ENCODE measurements at regions not wholly inside any gene's neighbourhood (a gene's known extent, or its start where the extent isn't known, plus 50 kb on each side); places are given as distances from the start of the nearest gene placed in this dataset.
"Not testable (repeated sequence)": the region's sequence is repeated elsewhere in the genome, so short reads cannot be mapped to it uniquely, and the experiment has no call there.

DNA sequence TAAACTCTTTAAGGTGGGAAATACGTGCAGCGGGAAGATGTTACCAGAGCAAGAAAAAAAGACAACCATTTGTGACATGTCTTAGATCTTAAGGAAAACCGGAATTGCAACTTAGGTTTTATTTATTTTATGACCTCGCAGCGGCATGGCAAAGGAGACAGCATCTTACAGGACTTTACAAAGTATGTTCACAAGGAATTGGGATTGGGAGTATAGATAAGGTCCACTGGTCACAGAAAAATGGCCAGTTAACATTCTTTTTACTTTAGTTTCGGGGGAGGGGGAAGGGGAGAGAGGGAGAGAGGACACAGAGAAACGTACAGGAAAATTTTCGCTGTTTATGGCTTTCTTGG lies 104.5 kb upstream of the DIAPH3 start:
- H3K4me1 ChIP-seq (ENCODE audit: insufficient read depth, low read length) = no peaks in the 10 kb centered on the region
- no peaks in the 10 kb centered on the region for H3K27me3 ChIP-seq (ENCODE audit: insufficient read depth, low read length)
- H3K4me3 ChIP-seq (ENCODE audit: low read length) = peak overlapping the region; percentile 45
- H3K9me3 ChIP-seq (ENCODE audit: low read depth, low read length) = no peaks in the 10 kb centered on the region

DNA sequence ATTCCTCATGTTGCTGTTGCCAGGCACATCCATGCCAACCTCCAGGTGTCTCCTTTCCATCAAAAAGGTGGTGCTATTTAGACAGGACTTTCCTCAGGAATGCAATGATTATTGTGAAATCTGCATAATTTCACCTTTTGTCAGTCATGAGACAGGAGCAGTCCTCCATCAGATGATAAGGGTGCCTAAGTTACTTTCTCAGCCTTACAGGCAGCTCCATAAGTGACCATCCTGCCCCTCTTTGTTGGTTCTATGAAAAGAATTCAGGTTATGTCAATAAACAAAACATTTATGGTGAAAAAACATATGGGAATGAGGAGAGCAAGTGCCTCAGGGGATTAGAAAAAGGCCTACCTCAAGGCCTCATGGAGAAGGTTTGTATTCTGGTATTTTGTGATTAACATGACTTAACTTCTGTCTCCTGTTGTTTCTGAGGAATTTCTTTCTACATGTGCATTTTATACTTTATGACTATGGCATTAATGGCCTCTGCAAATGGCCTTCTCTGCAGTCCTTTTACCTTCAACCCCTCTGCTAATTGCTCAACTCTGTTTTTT lies 110.3 kb upstream of the DIAPH3 start:
- no peaks in the 10 kb centered on the region for H3K9me3 ChIP-seq (ENCODE audit: low read depth, low read length)
- no peaks in the 10 kb centered on the region for H3K27me3 ChIP-seq (ENCODE audit: insufficient read depth, low read length)
- no peak overlapping the region for H3K4me3 ChIP-seq (ENCODE audit: low read length)
- H3K4me1 ChIP-seq (ENCODE audit: insufficient read depth, low read length) = no peaks in the 10 kb centered on the region

DNA sequence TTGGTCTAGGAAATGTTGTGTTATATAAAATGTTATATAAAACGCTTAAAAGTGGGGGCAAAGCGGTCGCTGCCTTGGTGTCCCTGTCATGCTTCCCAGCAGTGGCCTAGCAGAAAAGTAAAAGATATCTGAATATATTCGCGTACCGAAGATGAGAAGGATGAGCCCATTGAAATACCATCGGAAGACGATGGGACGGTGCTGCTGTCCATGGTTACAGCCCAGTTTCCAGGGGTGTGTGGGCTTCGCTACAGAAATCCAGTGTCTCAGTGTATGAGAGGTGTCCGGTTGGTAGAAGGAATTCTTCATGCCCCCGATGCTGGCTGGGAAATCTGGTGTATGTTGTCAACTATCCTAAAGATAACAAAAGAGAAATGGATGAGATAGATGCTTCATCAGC lies 110.9 kb upstream of the DIAPH3 start:
- Histone ChIP-seq H3K9me3 (ENCODE audit: low read depth, low read length) (no peaks in the 10 kb centered on the region), H3K27me3 (ENCODE audit: insufficient read depth, low read length) (no peaks in the 10 kb centered on the region), H3K4me3 (ENCODE audit: low read length) (no peak overlapping the region), H3K4me1 (ENCODE audit: insufficient read depth, low read length) (no peaks in the 10 kb centered on the region)

DNA sequence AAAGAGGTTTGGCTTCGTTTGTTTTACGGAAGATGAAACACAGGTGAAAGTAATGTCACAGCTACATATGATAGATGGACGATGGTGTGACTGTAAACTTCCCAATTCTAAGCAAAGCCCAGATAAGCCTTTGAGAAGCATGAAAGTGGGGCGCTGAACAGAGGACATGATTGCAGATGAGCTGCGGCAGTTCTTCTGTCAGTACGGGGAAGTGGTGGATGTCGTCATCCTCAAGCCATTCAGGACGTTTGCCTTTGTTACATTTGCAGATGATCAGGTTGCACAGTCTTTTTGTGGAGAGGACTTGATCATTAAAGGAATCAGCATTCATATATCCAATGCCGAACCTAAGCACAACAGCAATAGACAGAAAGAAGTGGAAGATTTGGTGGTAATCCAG lies 111.5 kb upstream of the DIAPH3 start:
- Histone ChIP-seq H3K9me3 (ENCODE audit: low read depth, low read length) (no peaks in the 10 kb centered on the region), H3K4me1 (ENCODE audit: insufficient read depth, low read length) (no peaks in the 10 kb centered on the region), H3K27me3 (ENCODE audit: insufficient read depth, low read length) (no peaks in the 10 kb centered on the region)

DNA sequence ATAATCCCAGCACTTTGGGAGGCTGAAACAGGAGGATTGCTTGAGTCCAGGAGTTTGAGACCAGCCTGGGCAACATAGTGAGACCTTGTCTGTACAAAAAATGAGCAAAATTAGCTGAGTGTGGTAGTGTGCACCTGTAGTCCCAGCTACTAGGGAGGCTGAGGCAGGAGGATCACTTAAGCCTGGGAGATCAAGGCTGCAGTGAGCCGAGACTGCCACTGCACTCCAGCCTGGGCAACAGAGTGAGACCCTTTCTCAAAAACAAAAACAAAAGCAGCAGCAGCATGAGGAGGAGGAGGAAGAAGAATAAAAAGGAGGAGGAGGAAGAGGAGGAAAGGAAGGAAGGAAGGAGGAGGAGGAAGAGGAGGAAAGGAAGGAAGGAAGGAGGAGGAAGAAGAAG lies 116.5 kb upstream of the TDRD3 start:
- not testable (repeated sequence) for H3K4me3 ChIP-seq (ENCODE audit: low read length); H3K27me3 ChIP-seq (ENCODE audit: insufficient read depth, low read length); H3K9me3 ChIP-seq (ENCODE audit: low read depth, low read length); H3K4me1 ChIP-seq (ENCODE audit: insufficient read depth, low read length)

More for the DNA sequence above, 111.5 kb upstream of the DIAPH3 start:
- H3K4me3 ChIP-seq (ENCODE audit: low read length) = no peak overlapping the region

DNA sequence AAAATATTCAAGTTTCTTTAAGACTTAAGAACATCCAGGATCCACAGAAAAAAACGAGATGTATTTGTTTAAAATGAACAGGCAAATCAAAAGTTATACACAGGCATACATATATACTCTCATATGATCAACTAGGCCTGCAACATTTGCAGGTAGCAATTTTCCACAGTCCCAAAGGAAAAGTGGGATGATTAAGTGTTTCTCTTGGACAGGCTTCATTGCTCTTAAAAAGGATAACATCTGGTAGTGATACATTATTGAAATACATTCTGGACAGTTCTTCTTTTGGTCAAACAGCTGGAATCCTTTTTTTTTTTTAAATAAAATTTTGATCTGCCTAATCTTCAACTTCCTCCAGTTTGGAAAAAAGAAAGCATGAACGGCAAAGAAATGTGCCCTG lies 114.8 kb upstream of the TDRD3 start:
- H3K4me1 ChIP-seq (ENCODE audit: insufficient read depth, low read length) = no peaks in the 10 kb centered on the region
- H3K9me3 ChIP-seq (ENCODE audit: low read depth, low read length) = no peaks in the 10 kb centered on the region
- no peak overlapping the region for H3K4me3 ChIP-seq (ENCODE audit: low read length)
- H3K27me3 ChIP-seq (ENCODE audit: insufficient read depth, low read length) = no peaks in the 10 kb centered on the region

DNA sequence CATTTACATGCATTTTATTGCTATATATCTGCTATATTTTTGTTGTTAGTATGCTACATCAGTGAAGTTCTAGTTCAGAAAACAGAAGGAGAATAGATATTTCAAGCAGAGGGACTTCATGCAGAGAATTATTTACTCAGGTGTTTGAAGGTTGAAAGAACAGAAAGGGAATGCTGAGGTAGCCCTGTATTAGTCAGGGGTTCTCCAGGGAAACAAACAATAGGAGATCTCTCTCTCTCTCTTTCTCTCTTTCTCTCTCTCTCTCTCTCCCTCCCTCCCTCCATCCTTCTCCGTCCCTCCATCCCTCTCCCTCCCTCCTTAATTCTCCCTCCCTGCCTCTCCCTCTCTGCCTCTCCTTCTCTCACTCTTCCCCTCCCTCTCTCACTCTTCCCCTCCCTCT lies 114.3 kb upstream of the TDRD3 start:
- H3K27me3 ChIP-seq (ENCODE audit: insufficient read depth, low read length) = no peaks in the 10 kb centered on the region
- H3K4me3 ChIP-seq (ENCODE audit: low read length) = no peak overlapping the region
- H3K4me1 ChIP-seq (ENCODE audit: insufficient read depth, low read length) = no peaks in the 10 kb centered on the region
- no peaks in the 10 kb centered on the region for H3K9me3 ChIP-seq (ENCODE audit: low read depth, low read length)

DNA sequence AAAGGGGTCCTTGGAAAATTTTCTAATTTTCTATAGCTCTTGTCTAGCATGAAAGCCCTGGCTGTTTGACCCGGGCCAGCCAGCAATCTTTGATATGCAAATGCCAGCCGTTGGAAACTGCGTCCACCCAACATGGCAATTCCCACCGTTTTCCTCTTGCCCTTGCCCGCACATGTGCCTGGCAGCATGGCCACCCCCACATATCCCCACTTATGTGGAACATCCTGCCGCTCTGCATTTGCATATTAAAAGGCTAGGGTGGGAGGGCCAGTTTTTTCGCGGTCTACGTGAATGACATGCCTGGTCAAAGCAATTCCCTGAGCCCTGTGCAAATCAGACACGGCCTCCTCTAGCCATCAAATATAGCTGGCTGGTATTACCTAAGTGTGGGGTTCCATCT lies 110.3 kb upstream of the TDRD3 start:
- H3K4me1 ChIP-seq (ENCODE audit: insufficient read depth, low read length) = no peaks in the 10 kb centered on the region
- H3K9me3 ChIP-seq (ENCODE audit: low read depth, low read length) = no peaks in the 10 kb centered on the region
- H3K4me3 ChIP-seq (ENCODE audit: low read length) = no peak overlapping the region

DNA sequence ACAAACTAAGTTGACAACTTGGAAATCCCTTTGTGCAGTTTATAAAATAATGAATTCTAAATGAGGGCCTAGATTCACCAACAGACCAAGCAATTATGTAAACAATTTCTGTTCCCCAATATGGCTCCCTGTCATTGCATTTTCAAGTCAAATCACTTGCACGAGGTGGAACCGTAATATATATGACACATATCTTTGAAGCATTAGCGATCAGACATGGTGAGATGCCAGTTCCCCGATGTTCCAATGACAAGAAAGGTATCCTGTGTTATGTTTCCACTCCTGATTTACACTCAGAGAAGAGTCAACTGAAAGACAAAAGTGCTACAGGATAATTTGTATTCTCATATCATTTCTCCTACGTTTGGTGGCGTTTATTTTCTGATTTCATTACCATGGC lies 108.5 kb upstream of the TDRD3 start:
- Histone ChIP-seq H3K4me3 (ENCODE audit: low read length) (no peak overlapping the region), H3K4me1 (ENCODE audit: insufficient read depth, low read length) (no peaks in the 10 kb centered on the region), H3K27me3 (ENCODE audit: insufficient read depth, low read length) (no peaks in the 10 kb centered on the region), H3K9me3 (ENCODE audit: low read depth, low read length) (no peaks in the 10 kb centered on the region)

More for the DNA sequence above, 110.3 kb upstream of the TDRD3 start:
- no peaks in the 10 kb centered on the region for H3K27me3 ChIP-seq (ENCODE audit: insufficient read depth, low read length)

DNA sequence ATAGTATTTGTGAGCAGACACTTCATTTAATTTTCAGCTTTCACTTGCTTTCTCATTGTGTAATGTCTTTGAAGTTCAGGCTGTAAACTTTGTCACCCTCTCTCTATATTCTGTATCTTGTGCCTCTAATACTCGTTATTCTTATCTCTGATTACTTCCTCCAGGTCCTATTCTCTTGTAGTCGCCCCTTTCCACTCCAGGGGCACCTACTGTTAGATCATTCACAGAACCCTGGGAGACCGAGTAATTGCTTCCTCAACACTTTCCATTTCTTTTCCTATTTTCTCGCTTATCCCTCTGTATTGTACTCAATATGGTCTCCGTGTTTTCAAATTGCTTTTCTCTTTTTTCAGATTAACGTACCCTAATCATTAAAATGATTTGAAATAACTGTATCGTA lies 93.9 kb upstream of the TDRD3 start:
- Histone ChIP-seq H3K4me3 (ENCODE audit: low read length) (no peak overlapping the region), H3K9me3 (ENCODE audit: low read depth, low read length) (no peaks in the 10 kb centered on the region), H3K27me3 (ENCODE audit: insufficient read depth, low read length) (no peaks in the 10 kb centered on the region), H3K4me1 (ENCODE audit: insufficient read depth, low read length) (no peaks in the 10 kb centered on the region)

DNA sequence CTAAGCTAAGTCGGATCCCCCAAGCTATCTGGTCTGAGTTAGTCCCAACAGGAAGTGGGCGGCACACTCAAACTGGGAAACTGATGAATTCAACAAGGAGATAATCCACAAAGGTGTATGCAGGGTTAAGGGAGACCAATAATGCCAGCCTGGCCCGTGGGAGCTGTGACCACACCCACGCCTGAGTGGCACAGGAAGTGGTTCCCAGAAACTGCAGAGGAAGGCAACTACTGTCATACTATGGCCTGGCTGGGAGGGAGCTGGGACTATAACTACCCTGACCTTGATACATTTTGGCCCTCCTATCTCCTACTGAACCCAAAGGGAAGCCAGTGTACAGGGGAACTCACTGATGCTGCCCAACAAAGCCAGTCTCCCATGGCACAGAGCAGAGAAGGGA lies 85.5 kb upstream of the TDRD3 start:
- Histone ChIP-seq H3K27me3 (ENCODE audit: insufficient read depth, low read length) (no peaks in the 10 kb centered on the region), H3K4me1 (ENCODE audit: insufficient read depth, low read length) (no peaks in the 10 kb centered on the region), H3K9me3 (ENCODE audit: low read depth, low read length) (no peaks in the 10 kb centered on the region), H3K4me3 (ENCODE audit: low read length) (no peak overlapping the region)

DNA sequence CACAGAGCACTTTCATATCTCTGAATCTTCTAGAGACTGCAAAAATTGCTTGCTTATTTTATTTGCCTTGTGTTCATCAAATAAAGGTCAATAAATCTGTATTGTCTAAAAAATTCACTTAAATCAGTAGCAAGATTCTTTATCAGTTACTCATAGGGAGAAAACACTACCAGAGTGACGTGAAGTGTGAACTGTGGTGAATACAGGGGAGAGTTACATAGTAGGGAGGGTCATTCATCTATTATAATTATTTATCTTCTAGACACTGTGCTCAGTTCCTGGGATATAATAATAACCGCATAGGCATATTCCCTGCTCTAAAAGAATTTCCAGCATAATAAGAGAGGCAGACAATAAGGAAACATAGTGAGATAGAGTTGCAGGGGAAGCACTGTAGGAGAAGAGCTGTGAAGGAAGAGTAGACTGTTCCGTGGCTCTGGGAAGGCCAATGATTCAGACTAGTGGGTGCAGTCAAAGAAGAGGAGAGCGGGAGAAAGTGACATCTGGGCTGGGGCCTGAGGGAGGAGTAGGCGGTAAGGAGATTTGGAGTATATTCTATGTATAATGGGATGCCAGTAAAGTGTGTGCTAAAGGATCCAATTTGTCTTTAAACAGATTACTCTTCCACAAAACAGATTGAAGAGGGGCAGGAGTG lies 84.0 kb upstream of the TDRD3 start:
- Histone ChIP-seq H3K9me3 (ENCODE audit: low read depth, low read length) (no peaks in the 10 kb centered on the region), H3K4me1 (ENCODE audit: insufficient read depth, low read length) (no peaks in the 10 kb centered on the region), H3K4me3 (ENCODE audit: low read length) (no peak overlapping the region), H3K27me3 (ENCODE audit: insufficient read depth, low read length) (no peaks in the 10 kb centered on the region)

DNA sequence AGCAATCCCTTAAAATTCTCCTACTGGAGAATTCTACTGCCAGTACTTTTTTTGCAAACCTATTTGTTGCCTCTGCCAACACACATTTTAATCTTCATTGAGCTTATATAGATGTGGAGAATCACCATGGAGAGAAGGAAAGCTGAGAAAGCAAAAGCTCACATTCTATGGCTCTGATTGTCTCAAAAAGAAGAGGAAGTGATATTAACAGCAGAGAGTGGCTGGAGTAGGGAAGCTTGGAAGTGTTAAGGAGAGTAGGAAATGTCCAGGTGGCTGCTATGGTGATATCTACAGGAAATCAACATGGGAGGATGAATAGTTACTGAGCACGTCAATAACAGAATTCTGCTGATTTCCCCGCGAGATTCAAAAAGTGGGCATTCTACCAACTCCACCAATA lies 78.8 kb upstream of the TDRD3 start:
- no peaks in the 10 kb centered on the region for H3K4me1 ChIP-seq (ENCODE audit: insufficient read depth, low read length)
- peaks cover 2% of the 10 kb centered on the region for H3K27me3 ChIP-seq (ENCODE audit: insufficient read depth, low read length)
- no peaks in the 10 kb centered on the region for H3K9me3 ChIP-seq (ENCODE audit: low read depth, low read length)
- H3K4me3 ChIP-seq (ENCODE audit: low read length) = no peak overlapping the region

DNA sequence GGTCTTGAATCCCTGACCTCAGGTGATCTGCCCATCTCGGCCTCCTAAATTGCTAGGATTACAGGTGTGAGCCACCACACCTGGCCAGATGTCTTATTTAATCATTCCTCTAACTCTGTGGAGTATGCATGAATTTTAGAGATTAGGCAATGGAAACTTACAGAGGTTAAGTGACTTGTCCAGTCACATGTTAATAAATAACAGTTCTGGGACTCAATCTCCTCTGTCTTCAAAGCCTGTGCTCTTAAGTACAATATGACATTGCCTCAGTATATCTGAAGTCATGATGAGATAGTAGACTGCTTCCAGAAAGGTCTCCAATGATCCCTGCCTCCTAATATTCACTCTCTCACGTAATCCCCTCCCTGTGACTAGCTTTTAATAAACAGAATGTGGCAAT lies 72.9 kb upstream of the TDRD3 start:
- Histone ChIP-seq H3K4me1 (ENCODE audit: insufficient read depth, low read length) (no peaks in the 10 kb centered on the region), H3K27me3 (ENCODE audit: insufficient read depth, low read length) (peaks cover 2% of the 10 kb centered on the region), H3K9me3 (ENCODE audit: low read depth, low read length) (no peaks in the 10 kb centered on the region), H3K4me3 (ENCODE audit: low read length) (no peak overlapping the region)

DNA sequence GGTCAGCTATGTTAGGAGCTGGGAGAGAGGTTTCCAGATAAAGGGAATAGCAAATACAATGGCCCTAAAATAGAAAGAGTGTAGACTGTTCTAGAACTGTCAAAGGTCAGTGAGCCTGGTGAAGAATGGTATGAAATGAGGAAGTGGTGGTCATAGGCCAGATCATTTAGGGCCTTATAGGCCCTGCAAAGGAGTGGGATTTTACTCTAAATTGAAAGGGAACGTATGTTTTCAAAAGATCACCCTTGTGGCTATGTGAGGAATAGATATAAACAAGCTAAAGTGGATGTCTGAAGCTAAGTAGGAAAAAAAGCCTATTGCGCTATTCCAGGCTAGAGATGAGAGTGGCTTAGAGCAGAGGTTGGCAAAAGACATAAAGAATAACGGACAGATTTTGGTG lies 70.7 kb upstream of the TDRD3 start:
- Histone ChIP-seq H3K4me1 (ENCODE audit: insufficient read depth, low read length) (no peaks in the 10 kb centered on the region), H3K9me3 (ENCODE audit: low read depth, low read length) (no peaks in the 10 kb centered on the region), H3K4me3 (ENCODE audit: low read length) (no peak overlapping the region), H3K27me3 (ENCODE audit: insufficient read depth, low read length) (no peaks in the 10 kb centered on the region)

DNA sequence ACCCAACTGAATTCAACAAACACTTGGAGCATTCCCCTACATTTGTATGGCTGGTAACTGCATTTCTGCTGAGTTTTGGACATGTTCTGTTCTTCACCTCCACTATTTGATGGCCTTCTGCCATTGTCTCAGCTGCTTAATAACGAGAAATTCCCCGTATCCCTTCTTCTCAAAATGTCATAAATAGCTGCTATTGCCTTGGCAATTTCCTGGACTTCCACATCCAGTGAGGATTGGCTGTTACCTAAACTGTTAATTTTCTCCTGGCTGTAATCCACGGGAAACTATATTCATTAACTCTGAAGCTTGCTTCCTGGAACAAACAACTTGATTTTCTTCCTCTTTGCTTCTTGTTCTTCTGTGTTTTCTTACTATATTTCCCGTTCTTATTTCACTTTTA lies 69.5 kb upstream of the TDRD3 start:
- Histone ChIP-seq H3K27me3 (ENCODE audit: insufficient read depth, low read length) (no peaks in the 10 kb centered on the region), H3K4me3 (ENCODE audit: low read length) (no peak overlapping the region), H3K4me1 (ENCODE audit: insufficient read depth, low read length) (no peaks in the 10 kb centered on the region)

More for the DNA sequence above, 69.5 kb upstream of the TDRD3 start:
- no peaks in the 10 kb centered on the region for H3K9me3 ChIP-seq (ENCODE audit: low read depth, low read length)
